ENCODE measurements at regions not wholly inside any gene's neighbourhood (a gene's known extent, or its start where the extent isn't known, plus 50 kb on each side); places are given as distances from the start of the nearest gene placed in this dataset.

- H3K9me3 ChIP-seq (ENCODE audit: low read depth, low read length, poor library complexity, severe bottlenecking): no peaks in the 10 kb centered on the region
- ChIA-PET CTCF (no interaction called here), POLR2A (ENCODE audit: low non-redundant PET) (interaction anchor here (0.5 kb wide), 1 partner anchor 622 kb away, joined by 3 read pairs; no protein-coding TSS in a partner anchor)
- no peaks in the 10 kb centered on the region for H3K27me3 ChIP-seq (replicated peaks; ENCODE audit: insufficient read depth, low read depth, low read length, poor library complexity)
- no TSS peak for BruUV-seq (replicated peaks)
- no peak overlapping the region for H3K4me3 ChIP-seq (ENCODE audit: low read depth, low read length, poor library complexity, severe bottlenecking)
- TF ChIP-seq EZH2 (IDR thresholded peaks at IDR 0.05; ENCODE audit: borderline replicate concordance, low read depth, low read length, poor library complexity, severe bottlenecking) (no peak), CTCF (conservative IDR thresholded peaks at IDR 0.05; ENCODE audit: low read depth, low read length) (no peak)
- DNase-seq (ENCODE audit: low spot score): no peak
- no peak overlapping the region for H3K27ac ChIP-seq (ENCODE audit: low read depth, low read length, poor library complexity, severe bottlenecking)
- no peaks in the 10 kb centered on the region for H3K36me3 ChIP-seq (ENCODE audit: insufficient read depth, low read length, poor library complexity, severe bottlenecking)
- intact Hi-C loops (cut with micrococcal nuclease; ENCODE audit: unreplicated experiment): no loop called here
- H3K4me1 ChIP-seq (ENCODE audit: insufficient read depth, low read length, poor library complexity, severe bottlenecking): no peaks in the 10 kb centered on the region
These were observed 159.0 kb upstream of the FNDC3A start for GRCh38 chr13:48816700-48817099.

GRCh38 chr13:48817166-48817802, 158.4 kb upstream of the FNDC3A start:
- DNase-seq (ENCODE audit: low spot score): no peak
- intact Hi-C loops (cut with micrococcal nuclease; ENCODE audit: unreplicated experiment): no loop called here
- H3K36me3 ChIP-seq (ENCODE audit: insufficient read depth, low read length, poor library complexity, severe bottlenecking): no peaks in the 10 kb centered on the region
- no peak overlapping the region for H3K27ac ChIP-seq (ENCODE audit: low read depth, low read length, poor library complexity, severe bottlenecking)
- CTCF ChIA-PET: no interaction called here
- H3K27me3 ChIP-seq (replicated peaks; ENCODE audit: insufficient read depth, low read depth, low read length, poor library complexity): no peaks in the 10 kb centered on the region
- no peaks in the 10 kb centered on the region for H3K4me1 ChIP-seq (ENCODE audit: insufficient read depth, low read length, poor library complexity, severe bottlenecking)
- no peaks in the 10 kb centered on the region for H3K9me3 ChIP-seq (ENCODE audit: low read depth, low read length, poor library complexity, severe bottlenecking)
- TF ChIP-seq EZH2 (IDR thresholded peaks at IDR 0.05; ENCODE audit: borderline replicate concordance, low read depth, low read length, poor library complexity, severe bottlenecking) (no peak), CTCF (conservative IDR thresholded peaks at IDR 0.05; ENCODE audit: low read depth, low read length) (no peak)
- H3K4me3 ChIP-seq (ENCODE audit: low read depth, low read length, poor library complexity, severe bottlenecking): no peak overlapping the region
- BruUV-seq (replicated peaks): no TSS peak
- POLR2A ChIA-PET (ENCODE audit: low non-redundant PET): interaction anchor here (0.5 kb wide), 1 partner anchor 622 kb away, joined by 3 read pairs; no protein-coding TSS in a partner anchor

- BruUV-seq (replicated peaks): no TSS peak
- H3K4me3 ChIP-seq (ENCODE audit: low read depth, low read length, poor library complexity, severe bottlenecking): no peak overlapping the region
- ChIA-PET CTCF (no interaction called here), POLR2A (ENCODE audit: low non-redundant PET) (no interaction called here)
- H3K27ac ChIP-seq (ENCODE audit: low read depth, low read length, poor library complexity, severe bottlenecking): no peak overlapping the region
- H3K9me3 ChIP-seq (ENCODE audit: low read depth, low read length, poor library complexity, severe bottlenecking): no peaks in the 10 kb centered on the region
- H3K36me3 ChIP-seq (ENCODE audit: insufficient read depth, low read length, poor library complexity, severe bottlenecking): no peaks in the 10 kb centered on the region
- DNase-seq (ENCODE audit: low spot score): peak; percentile 4
- H3K4me1 ChIP-seq (ENCODE audit: insufficient read depth, low read length, poor library complexity, severe bottlenecking): no peaks in the 10 kb centered on the region
- intact Hi-C loops (cut with micrococcal nuclease; ENCODE audit: unreplicated experiment): no loop called here
- TF ChIP-seq CTCF (conservative IDR thresholded peaks at IDR 0.05; ENCODE audit: low read depth, low read length) (no peak), EZH2 (IDR thresholded peaks at IDR 0.05; ENCODE audit: borderline replicate concordance, low read depth, low read length, poor library complexity, severe bottlenecking) (no peak)
- no peaks in the 10 kb centered on the region for H3K27me3 ChIP-seq (replicated peaks; ENCODE audit: insufficient read depth, low read depth, low read length, poor library complexity)
These were observed 157.0 kb upstream of the FNDC3A start for GRCh38 chr13:48818495-48819356.
